A673 (cell line): ENCODE measurements at regions not wholly inside any gene's neighbourhood (a gene's known extent, or its start where the extent isn't known, plus 50 kb on each side); places are given as distances from the start of the nearest gene placed in this dataset.
"Not testable (repeated sequence)": the region's sequence is repeated elsewhere in the genome, so short reads cannot be mapped to it uniquely, and the experiment has no call there.

Experiments
- BruUV-seq: library from RNA; stranded (reverse); fragments of 400-500 nt; replicated peaks from 2 replicates; lab custom pipeline; 2021; lab: Mats Ljungman, UMichigan
- CTCF ChIA-PET: fragments of 300-600 bp; sonication (Branson Sonifier 250); formaldehyde crosslinking; loops from one replicate; lab custom pipeline; 2022; ENCODE audit warnings: antibody characterized with exemption; lab: Charles Lee
- POLR2A ChIA-PET: fragments of 300-600 bp; sonication (Branson Sonifier 250); formaldehyde crosslinking; loops from one replicate; lab custom pipeline; 2022; ENCODE audit warnings: antibody characterized with exemption; ENCODE audit not compliant: low non-redundant PET; lab: Charles Lee
- DNase-seq: peaks from one replicate; pipeline ENCODE4 v3.0.0-alpha.2; 2015; ENCODE audit warnings: low spot score
- H3K27ac ChIP-seq: fragments of 200-600 bp; sonication (generic); 2 replicates; pipeline ENCODE4 v1.5.1; 2016; ENCODE audit warnings: mixed run types, low read depth, mild to moderate bottlenecking, mixed read lengths, antibody characterized with exemption, low read length; ENCODE audit not compliant: poor library complexity, severe bottlenecking
- H3K27me3 ChIP-seq: fragments of 200-600 bp; sonication (generic); replicated peaks from 2 replicates; pipeline ENCODE4 v1.6.1; 2017; ENCODE audit warnings: mixed run types, low read depth, mild to moderate bottlenecking, mixed read lengths, antibody characterized with exemption, low read length; ENCODE audit not compliant: insufficient read depth, poor library complexity
- H3K36me3 ChIP-seq: fragments of 200-600 bp; sonication (generic); 2 replicates; pipeline ENCODE4 v1.6.1; 2016; ENCODE audit warnings: mixed run types, mild to moderate bottlenecking, mixed read lengths, antibody characterized with exemption, low read length; ENCODE audit not compliant: insufficient read depth, poor library complexity, severe bottlenecking
- H3K4me1 ChIP-seq: fragments of 200-600 bp; sonication (generic); 2 replicates; pipeline ENCODE4 v1.6.1; 2017; ENCODE audit warnings: mixed run types, mild to moderate bottlenecking, mixed read lengths, antibody characterized with exemption, low read length; ENCODE audit not compliant: insufficient read depth, poor library complexity, severe bottlenecking
- H3K4me3 ChIP-seq: fragments of 200-600 bp; sonication (generic); 2 replicates; pipeline ENCODE4 v1.5.1; 2016; ENCODE audit warnings: low read depth, mixed run types, mild to moderate bottlenecking, mixed read lengths, low read length; ENCODE audit not compliant: poor library complexity, severe bottlenecking
- H3K9me3 ChIP-seq: fragments of 200-600 bp; sonication (generic); 2 replicates; pipeline ENCODE4 v1.6.1; 2016; ENCODE audit warnings: mixed run types, low read depth, mild to moderate bottlenecking, mixed read lengths, antibody characterized with exemption, low read length; ENCODE audit not compliant: poor library complexity, severe bottlenecking
- EZH2 ChIP-seq: fragments of 200-600 bp; sonication (generic); IDR thresholded peaks from 2 replicates; pipeline ENCODE4 v1.6.1; 2017; ENCODE audit warnings: borderline replicate concordance, low read depth, mild to moderate bottlenecking, mixed read lengths, antibody characterized with exemption, low read length; ENCODE audit not compliant: poor library complexity, severe bottlenecking
- intact Hi-C: fragments of 100-400 bp; cut with micrococcal nuclease; formaldehyde crosslinking; loops from one replicate; pipeline ENCODE4 v1.10.0; 2022; ENCODE audit not compliant: unreplicated experiment
- TF ChIP-seq, protein P1 (sequence below): fragments of 300-800, 200-600 bp; sonication (generic); conservative IDR thresholded peaks from 2 replicates; pipeline ENCODE4 v1.5.1; 2017; ENCODE audit warnings: low read depth, mild to moderate bottlenecking, antibody characterized with exemption, low read length, moderate library complexity, mixed read lengths

DNA sequence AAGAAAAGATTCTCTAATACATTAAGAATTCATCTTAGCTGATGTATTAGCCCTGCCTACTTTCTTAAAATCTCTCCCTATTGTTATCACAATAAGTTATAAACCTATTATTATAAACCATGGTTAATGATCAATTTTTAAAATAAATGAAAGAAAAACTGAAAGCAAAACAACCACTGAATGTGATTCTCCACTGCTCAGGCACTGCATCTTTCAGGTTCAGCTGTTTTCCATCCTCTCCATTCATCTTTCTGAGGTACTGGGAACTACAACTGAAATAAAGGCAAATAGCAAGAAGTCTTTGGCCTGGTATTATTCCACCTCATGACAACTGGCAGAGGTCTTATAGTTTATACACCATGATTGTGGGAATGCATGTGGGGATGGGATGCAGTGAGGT lies 798.9 kb upstream of the AADAT start:
- Histone ChIP-seq H3K27me3 (no peaks in the 10 kb centered on the region), H3K27ac (no peak overlapping the region), H3K36me3 (no peaks in the 10 kb centered on the region), H3K4me1 (no peaks in the 10 kb centered on the region), H3K4me3 (no peak overlapping the region), H3K9me3 (no peaks in the 10 kb centered on the region)
- TF ChIP-seq, protein P1, sequence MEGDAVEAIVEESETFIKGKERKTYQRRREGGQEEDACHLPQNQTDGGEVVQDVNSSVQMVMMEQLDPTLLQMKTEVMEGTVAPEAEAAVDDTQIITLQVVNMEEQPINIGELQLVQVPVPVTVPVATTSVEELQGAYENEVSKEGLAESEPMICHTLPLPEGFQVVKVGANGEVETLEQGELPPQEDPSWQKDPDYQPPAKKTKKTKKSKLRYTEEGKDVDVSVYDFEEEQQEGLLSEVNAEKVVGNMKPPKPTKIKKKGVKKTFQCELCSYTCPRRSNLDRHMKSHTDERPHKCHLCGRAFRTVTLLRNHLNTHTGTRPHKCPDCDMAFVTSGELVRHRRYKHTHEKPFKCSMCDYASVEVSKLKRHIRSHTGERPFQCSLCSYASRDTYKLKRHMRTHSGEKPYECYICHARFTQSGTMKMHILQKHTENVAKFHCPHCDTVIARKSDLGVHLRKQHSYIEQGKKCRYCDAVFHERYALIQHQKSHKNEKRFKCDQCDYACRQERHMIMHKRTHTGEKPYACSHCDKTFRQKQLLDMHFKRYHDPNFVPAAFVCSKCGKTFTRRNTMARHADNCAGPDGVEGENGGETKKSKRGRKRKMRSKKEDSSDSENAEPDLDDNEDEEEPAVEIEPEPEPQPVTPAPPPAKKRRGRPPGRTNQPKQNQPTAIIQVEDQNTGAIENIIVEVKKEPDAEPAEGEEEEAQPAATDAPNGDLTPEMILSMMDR, result no peak
- no peak for TF ChIP-seq EZH2
- POLR2A ChIA-PET, result no interaction called here
- no TSS peak for BruUV-seq
- CTCF ChIA-PET, result no interaction called here
- no peak for DNase-seq
- intact Hi-C loops, result no loop called here

DNA sequence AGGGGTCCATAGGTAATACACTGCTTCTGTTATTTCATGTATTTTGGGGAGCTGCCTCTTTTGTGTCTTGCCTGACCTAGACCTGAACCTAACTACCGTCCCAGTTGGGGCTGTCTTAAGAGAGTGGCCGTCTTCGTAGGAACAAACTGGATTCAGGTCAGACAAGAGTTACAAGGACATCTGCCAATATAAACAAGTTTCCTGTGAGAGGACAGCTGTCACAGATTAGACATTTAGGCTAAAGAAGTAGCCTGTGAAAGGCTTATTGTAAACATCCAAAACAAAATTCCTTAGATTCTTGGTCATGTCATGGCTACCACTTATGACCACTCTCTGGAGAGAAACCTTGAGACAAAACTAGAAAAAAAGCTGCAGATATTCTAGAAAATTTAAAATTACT lies 797.6 kb upstream of the AADAT start:
- CTCF ChIA-PET, result no interaction called here
- POLR2A ChIA-PET, result no interaction called here
- Histone ChIP-seq H3K4me3 (no peak overlapping the region), H3K27ac (no peak overlapping the region), H3K36me3 (no peaks in the 10 kb centered on the region), H3K4me1 (no peaks in the 10 kb centered on the region), H3K9me3 (no peaks in the 10 kb centered on the region), H3K27me3 (no peaks in the 10 kb centered on the region)
- TF ChIP-seq EZH2, result no peak
- TF ChIP-seq, protein P1, result no peak
- no TSS peak for BruUV-seq
- intact Hi-C loops, result no loop called here
- DNase-seq, result no peak

DNA sequence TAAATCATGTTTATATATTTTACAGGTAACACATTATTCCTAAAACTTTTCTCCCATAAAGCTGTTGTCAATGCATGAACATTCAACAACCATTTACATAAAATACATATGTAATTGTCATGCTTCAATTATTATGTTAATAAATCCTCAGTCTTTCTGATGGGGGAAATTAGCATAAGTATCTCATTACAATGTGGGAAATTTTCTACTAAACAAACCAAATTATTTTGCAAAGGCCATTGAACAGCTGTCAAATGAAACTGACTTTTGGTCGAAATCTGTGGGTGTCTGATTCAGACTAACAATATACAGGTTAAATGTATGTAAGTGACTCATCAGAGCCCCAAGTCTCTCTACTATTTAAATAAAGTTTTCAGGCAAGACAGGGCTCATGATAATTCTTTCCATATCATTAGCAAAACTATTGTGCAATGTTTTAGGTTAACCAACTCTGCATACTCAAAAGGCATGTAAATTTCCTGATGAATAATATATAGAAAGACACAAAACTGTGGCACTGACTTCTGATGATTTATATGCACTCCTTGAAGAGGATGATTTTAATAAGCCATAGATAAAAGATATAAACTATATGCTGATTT lies 795.3 kb upstream of the AADAT start:
- no peaks in the 10 kb centered on the region for H3K9me3 ChIP-seq
- ChIA-PET POLR2A (no interaction called here), CTCF (no interaction called here)
- intact Hi-C loops, result no loop called here
- no peaks in the 10 kb centered on the region for H3K27me3 ChIP-seq
- no peak for TF ChIP-seq EZH2
- TF ChIP-seq, protein P1, result no peak
- H3K4me3 ChIP-seq, result no peak overlapping the region
- no peak overlapping the region for H3K27ac ChIP-seq
- BruUV-seq, result no TSS peak
- no peak for DNase-seq
- no peaks in the 10 kb centered on the region for H3K4me1 ChIP-seq
- no peaks in the 10 kb centered on the region for H3K36me3 ChIP-seq

DNA sequence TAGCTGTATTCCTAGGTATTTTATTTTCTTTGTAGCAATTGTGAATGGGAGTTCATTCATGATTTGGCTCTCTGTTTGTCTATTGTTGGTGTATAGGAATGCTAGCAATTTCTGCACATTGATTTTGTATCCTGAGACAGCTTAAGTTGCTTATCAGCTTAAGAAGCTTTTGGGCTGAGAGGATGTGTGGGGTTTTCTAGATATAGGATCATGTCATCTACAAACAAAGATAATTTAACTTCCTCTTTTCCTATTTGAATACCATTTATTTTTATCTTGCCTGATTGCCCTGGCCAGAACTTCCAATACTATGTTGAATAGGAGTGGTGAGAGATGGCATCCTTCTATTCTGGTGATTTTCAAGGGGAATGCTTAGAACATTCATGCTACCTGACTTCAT lies 791.9 kb upstream of the AADAT start:
- DNase-seq, CTCF ChIA-PET, H3K36me3 ChIP-seq, H3K4me3 ChIP-seq, H3K27me3 ChIP-seq, H3K4me1 ChIP-seq, POLR2A ChIA-PET, H3K9me3 ChIP-seq, BruUV-seq, H3K27ac ChIP-seq, intact Hi-C loops: not testable (repeated sequence)
